ENCODE measurements at regions not wholly inside any gene's neighbourhood (a gene's known extent, or its start where the extent isn't known, plus 50 kb on each side); places are given as distances from the start of the nearest gene placed in this dataset.
"Not testable (repeated sequence)": the region's sequence is repeated elsewhere in the genome, so short reads cannot be mapped to it uniquely, and the experiment has no call there.

DNA sequence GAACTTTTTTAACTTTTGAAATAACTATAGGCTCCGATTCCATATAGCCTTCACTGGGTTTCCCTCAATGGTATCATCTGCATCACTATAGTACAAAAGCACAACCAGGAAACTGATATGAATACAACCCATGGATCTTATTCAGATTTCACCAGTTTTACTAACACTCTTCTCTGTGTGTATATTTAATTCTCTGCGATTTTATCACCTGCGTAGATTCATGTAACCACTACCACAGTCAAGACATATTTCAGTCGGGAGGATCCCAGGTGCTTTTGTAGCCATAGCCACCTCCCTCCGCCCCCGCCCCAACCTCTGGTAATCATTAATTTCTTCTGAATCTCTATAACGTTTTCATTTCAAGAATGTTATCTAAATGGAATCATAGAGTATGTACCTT lies 82.8 kb upstream of the C7orf33 start:
- Histone ChIP-seq H3K4me2 (no peak overlapping the region), H3K27me3 (no peaks in the 10 kb centered on the region), H3K9me3 (no peaks in the 10 kb centered on the region), H3K4me1 (peaks cover 7% of the 10 kb centered on the region; the same call in 1 of the 2 replicates), H3K36me3 (no peaks in the 10 kb centered on the region), H3K9ac (no peak overlapping the region), H3K4me3 (no peak overlapping the region), H4K20me1 (no peaks in the 10 kb centered on the region), H3K27ac (no peak overlapping the region)
- no peak for TF ChIP-seq Cebpa-rat (IDR thresholded peaks at IDR 0.05)

DNA sequence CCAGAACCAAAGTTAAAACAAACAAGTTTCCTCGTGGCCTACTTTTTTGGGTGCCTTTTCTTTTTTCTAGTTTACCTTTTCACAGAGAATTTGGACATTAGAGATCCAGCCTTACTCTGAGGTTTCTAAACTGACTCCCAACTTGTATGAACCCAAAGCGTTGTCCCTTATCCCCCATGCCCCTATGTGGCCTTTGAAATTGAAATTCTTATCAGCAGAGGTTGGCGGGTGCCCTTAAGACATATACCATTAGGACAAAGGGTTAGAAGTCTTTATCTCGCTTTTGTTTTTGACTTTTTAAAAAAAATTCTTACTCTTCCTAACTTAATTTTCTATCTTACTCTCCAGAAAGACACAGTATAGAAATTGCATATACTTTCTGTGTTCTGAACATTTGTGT lies 76.3 kb upstream of the C7orf33 start:
- Histone ChIP-seq H3K4me2 (no peak overlapping the region), H3K9me3 (no peaks in the 10 kb centered on the region), H3K27ac (no peak overlapping the region), H3K9ac (no peak overlapping the region), H3K36me3 (no peaks in the 10 kb centered on the region), H3K4me1 (peaks cover 2% of the 10 kb centered on the region), H4K20me1 (no peaks in the 10 kb centered on the region), H3K27me3 (no peaks in the 10 kb centered on the region), H3K4me3 (no peak overlapping the region)
- TF ChIP-seq Cebpa-rat (IDR thresholded peaks at IDR 0.05), result no peak

DNA sequence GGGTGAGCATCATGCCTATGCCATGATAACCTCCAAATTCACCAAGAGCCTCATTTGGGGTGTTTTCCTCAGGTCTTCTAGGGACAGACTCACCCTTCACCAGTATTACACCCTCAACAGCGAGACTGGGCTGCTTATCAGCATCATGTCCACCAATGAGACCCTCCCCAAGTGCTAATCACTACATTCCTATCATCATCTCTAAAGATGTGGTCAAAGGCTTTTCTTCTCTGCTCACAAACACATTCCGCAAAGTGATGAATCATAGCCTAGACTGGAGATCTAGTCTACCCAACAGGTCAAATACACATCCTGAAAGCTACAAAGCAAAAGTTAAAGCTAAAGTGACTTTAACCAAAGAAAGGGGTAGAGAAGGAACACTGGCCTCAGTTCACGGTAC lies 75.3 kb upstream of the C7orf33 start:
- Histone ChIP-seq H3K4me3 (no peak overlapping the region), H3K36me3 (no peaks in the 10 kb centered on the region), H3K27ac (no peak overlapping the region), H4K20me1 (no peaks in the 10 kb centered on the region), H3K4me2 (no peak overlapping the region), H3K4me1 (peaks cover 5% of the 10 kb centered on the region), H3K9me3 (no peaks in the 10 kb centered on the region), H3K9ac (no peak overlapping the region), H3K27me3 (no peaks in the 10 kb centered on the region)
- TF ChIP-seq Cebpa-rat (IDR thresholded peaks at IDR 0.05), result no peak

DNA sequence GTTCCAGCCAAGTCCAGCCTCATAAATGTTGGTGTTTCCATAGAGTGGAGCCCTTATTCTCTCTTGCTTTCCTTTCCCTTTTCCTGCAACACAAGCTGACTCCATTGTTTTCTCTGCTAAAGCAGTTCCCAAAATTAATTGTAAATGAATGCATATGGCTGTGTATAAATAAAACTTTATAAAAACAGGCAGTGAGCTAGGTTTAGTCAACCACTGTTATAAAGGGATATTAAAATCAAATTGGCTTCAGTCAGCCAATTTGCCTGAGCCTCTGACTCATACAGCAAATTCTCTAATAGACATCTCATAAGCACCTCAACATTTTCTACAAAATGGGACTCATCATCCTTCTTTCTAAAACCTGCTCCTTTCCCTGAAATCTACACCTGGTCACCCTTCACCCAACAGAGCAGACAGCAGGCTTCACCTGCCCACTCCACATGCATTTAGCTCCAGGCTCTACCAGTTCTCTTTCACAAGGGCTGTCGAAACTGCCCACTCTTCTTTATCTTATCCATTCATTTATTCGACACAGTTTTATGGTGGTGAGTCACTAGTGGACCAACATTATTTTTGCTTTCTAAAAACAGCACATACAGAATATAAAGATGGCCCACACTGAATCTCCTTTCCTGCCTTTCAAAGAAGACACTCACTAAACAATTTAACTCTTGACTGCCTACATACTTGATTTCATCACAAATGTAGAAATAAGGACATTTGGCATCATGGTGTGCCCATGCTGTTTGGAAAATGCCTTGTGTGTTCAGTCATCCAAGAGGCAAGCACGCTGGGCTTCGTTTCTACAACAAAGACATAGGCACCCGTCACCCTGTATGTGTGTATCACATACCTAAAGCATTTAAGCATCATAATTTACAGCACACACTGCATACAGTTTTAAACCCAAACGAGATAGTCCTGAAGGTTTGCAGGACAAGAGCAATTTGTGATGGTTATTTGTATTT lies 74.6 kb upstream of the C7orf33 start:
- TF ChIP-seq Cebpa-rat (IDR thresholded peaks at IDR 0.05), result no peak
- H3K36me3 ChIP-seq, result no peaks in the 10 kb centered on the region
- H4K20me1 ChIP-seq, result no peaks in the 10 kb centered on the region
- H3K27me3 ChIP-seq, result no peaks in the 10 kb centered on the region
- H3K27ac ChIP-seq, result no peak overlapping the region
- peaks cover 5% of the 10 kb centered on the region for H3K4me1 ChIP-seq
- no peak overlapping the region for H3K4me2 ChIP-seq
- no peak overlapping the region for H3K9ac ChIP-seq
- H3K9me3 ChIP-seq, result no peaks in the 10 kb centered on the region
- no peak overlapping the region for H3K4me3 ChIP-seq

DNA sequence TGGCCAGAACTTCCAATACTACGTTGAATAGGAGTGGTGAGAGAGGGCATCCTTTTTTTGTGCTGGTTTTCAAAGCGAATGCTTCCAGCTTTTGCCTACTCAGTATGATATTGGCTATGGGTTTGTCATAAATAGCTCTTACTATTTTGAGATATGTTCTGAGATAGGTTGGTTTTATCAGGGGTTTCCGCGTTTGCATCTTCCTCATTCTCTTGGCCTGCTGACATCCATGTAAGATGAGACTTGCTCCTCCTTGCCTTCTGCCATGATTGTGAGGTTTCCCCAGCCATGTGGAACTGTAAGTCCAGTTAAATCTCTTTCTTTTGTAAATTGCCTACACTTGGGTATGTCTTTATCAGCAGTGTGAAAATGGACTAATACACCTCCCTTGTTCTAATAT lies 71.2 kb upstream of the C7orf33 start:
- H3K4me2 ChIP-seq, H3K4me3 ChIP-seq, H3K27ac ChIP-seq, H4K20me1 ChIP-seq, H3K9ac ChIP-seq, H3K9me3 ChIP-seq, H3K36me3 ChIP-seq, H3K4me1 ChIP-seq, H3K27me3 ChIP-seq: not testable (repeated sequence)

DNA sequence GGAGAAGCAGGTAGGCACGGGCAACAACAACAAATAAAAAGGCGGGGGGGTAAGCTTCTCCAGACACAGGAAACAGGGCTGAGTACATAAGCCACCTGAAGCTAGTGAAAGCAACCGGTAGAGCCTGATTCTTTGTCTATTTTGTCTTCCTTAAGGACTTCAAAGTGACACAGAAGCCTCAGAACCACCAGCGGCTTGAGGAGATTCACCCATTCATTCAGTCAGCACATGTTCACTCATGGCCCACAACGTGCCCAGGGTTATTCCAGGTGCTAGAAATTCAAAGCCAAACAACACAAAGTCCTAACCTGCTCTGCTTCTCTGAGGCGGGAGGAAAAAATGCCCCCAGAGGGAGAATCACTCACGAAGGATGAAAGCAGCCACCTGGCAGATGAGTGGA lies 69.3 kb upstream of the C7orf33 start:
- H3K9me3 ChIP-seq, result no peaks in the 10 kb centered on the region
- no peak overlapping the region for H3K4me2 ChIP-seq
- peaks cover 5% of the 10 kb centered on the region for H3K4me1 ChIP-seq
- no peaks in the 10 kb centered on the region for H3K36me3 ChIP-seq
- no peaks in the 10 kb centered on the region for H3K27me3 ChIP-seq
- no peaks in the 10 kb centered on the region for H4K20me1 ChIP-seq
- no peak overlapping the region for H3K27ac ChIP-seq
- no peak overlapping the region for H3K9ac ChIP-seq
- no peak overlapping the region for H3K4me3 ChIP-seq
- TF ChIP-seq Cebpa-rat (IDR thresholded peaks at IDR 0.05), result no peak

DNA sequence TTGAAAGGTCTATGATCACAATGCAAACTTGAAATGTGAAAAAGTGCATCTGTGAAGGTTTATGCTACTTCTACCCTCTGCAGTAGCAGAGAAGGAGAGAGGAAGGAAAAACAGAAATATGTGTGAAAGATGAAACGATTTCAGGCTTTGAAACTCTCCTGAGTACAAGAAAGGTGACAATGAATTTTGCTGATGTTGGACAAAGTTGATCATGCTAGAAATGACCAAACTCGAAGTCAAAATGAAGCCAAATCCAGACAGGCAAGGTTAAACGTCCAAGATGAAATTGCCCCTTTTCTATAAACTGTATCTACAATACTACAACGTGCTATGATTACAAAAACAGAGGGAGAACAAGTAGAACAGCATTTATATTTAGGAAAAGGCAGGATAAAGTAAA lies 67.0 kb upstream of the C7orf33 start:
- no peak overlapping the region for H3K4me3 ChIP-seq

DNA sequence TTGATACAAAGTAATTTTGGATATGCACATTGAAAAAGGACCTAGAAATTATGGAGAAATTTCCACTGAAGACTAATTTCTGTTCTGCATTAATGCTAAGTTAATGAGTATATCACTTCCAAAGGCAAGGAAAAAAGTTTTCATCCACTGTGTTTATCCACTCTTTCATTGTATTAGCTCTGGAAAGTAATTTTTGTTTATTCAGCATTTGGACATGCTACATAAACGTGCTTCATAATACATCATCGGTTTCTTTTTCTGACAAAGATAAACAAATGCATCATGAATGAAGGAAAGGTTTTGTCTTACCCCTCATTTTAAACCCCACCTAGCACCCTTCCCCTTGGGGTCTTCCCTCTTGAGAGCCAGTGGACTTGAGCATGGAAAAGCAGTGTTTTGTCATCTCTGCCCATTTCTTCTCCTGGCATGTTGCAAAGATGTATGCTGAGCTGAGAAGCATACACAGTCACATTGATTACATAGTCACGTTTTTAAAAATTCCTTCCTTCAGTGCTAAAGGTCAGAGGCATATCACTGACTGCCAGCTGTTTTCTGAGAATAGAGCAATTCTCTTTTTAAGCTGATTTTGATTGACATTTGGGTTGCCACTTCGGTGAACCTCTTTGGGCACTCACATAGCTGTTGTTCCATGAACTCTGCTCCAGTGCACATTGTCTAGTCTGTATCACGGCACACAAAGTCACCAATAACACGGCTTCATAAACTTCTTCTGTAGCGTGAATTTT lies 65.9 kb upstream of the C7orf33 start:
- Histone ChIP-seq H3K4me1 (no peaks in the 10 kb centered on the region), H3K27me3 (no peaks in the 10 kb centered on the region), H3K4me3 (no peak overlapping the region), H3K4me2 (no peak overlapping the region), H4K20me1 (no peaks in the 10 kb centered on the region), H3K9me3 (peaks cover 4% of the 10 kb centered on the region; the same call in 1 of the 2 replicates), H3K36me3 (no peaks in the 10 kb centered on the region), H3K9ac (no peak overlapping the region), H3K27ac (no peak overlapping the region)
- no peak for TF ChIP-seq Cebpa-rat (IDR thresholded peaks at IDR 0.05)

More for the DNA sequence above, 67.0 kb upstream of the C7orf33 start:
- Histone ChIP-seq H3K27me3 (no peaks in the 10 kb centered on the region), H4K20me1 (no peaks in the 10 kb centered on the region), H3K27ac (no peak overlapping the region), H3K4me2 (no peak overlapping the region), H3K9me3 (peaks cover 4% of the 10 kb centered on the region; the same call in 1 of the 2 replicates), H3K36me3 (no peaks in the 10 kb centered on the region), H3K4me1 (peaks cover 5% of the 10 kb centered on the region), H3K9ac (no peak overlapping the region)
- TF ChIP-seq Cebpa-rat (IDR thresholded peaks at IDR 0.05), result no peak

DNA sequence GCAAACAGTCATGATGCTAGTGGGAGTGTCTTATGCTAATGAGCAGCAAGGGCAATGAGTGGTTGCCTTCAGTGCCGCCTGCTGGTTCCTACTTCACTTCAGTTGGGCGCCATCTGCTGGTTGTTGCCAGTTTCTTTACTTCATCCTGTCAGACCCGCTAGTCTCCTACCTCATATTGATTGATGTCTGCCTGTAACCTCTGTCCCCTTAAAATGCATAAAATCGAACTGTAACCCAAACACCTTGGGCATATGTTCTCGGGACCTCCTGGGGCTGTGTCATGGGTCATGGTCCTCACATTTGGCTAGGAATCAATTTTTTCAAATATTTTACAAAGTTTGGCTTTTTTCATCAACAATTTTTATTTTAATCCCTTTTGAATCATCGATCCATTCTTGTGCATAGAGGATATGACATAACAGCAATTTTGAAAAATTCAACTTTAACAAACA lies 62.8 kb upstream of the C7orf33 start:
- H3K27ac ChIP-seq, result no peak overlapping the region
- H3K27me3 ChIP-seq, result no peaks in the 10 kb centered on the region
- no peaks in the 10 kb centered on the region for H4K20me1 ChIP-seq
- no peak overlapping the region for H3K4me3 ChIP-seq
- H3K4me2 ChIP-seq, result no peak overlapping the region
- H3K36me3 ChIP-seq, result no peaks in the 10 kb centered on the region
- no peak overlapping the region for H3K9ac ChIP-seq
- H3K9me3 ChIP-seq, result peaks cover 4% of the 10 kb centered on the region; the same call in 1 of the 2 replicates
- H3K4me1 ChIP-seq, result no peaks in the 10 kb centered on the region
- TF ChIP-seq Cebpa-rat (IDR thresholded peaks at IDR 0.05), result no peak

DNA sequence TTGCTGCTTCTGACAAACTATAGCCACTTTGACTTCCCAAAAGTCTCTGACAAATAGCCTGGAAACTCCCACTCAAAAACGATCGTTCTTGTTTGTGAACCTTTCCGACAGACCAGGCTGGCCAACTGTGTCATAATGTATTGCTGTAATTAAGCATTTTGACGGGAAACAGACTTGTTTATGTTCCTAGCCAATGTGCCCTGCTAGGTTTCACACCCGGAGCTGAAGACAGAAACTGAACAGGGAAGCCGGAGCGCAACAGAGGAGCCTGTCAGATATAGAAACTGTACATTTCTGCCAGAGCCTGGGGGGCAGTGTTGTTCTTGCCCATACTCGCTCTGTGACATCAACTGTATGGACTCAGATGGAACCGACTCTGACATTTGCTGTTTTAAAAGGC lies 55.3 kb upstream of the C7orf33 start:
- H3K4me2 ChIP-seq, result no peak overlapping the region
- no peaks in the 10 kb centered on the region for H3K9me3 ChIP-seq
- TF ChIP-seq Cebpa-rat (IDR thresholded peaks at IDR 0.05), result no peak
- 0 out of 2 replicates have a peak, but pooled peaks cover 3% of the 10 kb centered on the region for H3K4me1 ChIP-seq
- H3K27ac ChIP-seq, result no peak overlapping the region
- no peak overlapping the region for H3K4me3 ChIP-seq
- H3K27me3 ChIP-seq, result no peaks in the 10 kb centered on the region
- no peak overlapping the region for H3K9ac ChIP-seq
- H4K20me1 ChIP-seq, result no peaks in the 10 kb centered on the region
- H3K36me3 ChIP-seq, result no peaks in the 10 kb centered on the region
